Omental fat pad (tissue), 3 donors: ENCODE measurements at regions not wholly inside any gene's neighbourhood (a gene's known extent, or its start where the extent isn't known, plus 50 kb on each side); places are given as distances from the start of the nearest gene placed in this dataset.

ENCODE experiments used
- ATAC-seq: fragments of 150-250 bp; one replicate; pipeline ENCODE4 v1.9.1; 2016; ENCODE audit warnings: mild to moderate bottlenecking, moderate library complexity; ENCODE audit not compliant: low FRiP score
- DNase-seq: peaks from one replicate; pipeline ENCODE4 v3.0.0-alpha.2; 2019; ENCODE audit warnings: low spot score
- CTCF ChIP-seq, 3 donors: fragments of 450-650 bp; IDR thresholded peaks; one replicate each; pipeline ENCODE4 v1.5.1; 2016 to 2017; ENCODE audit warnings: antibody characterized with exemption in 3 of 3, mild to moderate bottlenecking in 3 of 3, moderate library complexity in 2 of 3

GRCh38 chr12:20126601-20127000, 241.7 kb upstream of the PDE3A start:
- no peak for ATAC-seq
- no peak for TF ChIP-seq CTCF (IDR thresholded peaks at IDR 0.05)
- DNase-seq: no peak

- no peak for ATAC-seq
- no peak for DNase-seq
- no peak for TF ChIP-seq CTCF (IDR thresholded peaks at IDR 0.05)
These were observed 240.9 kb upstream of the PDE3A start for GRCh38 chr12:20127413-20127812.

- no peak for DNase-seq
- TF ChIP-seq CTCF (IDR thresholded peaks at IDR 0.05): no peak
- ATAC-seq: no peak
These were observed 239.4 kb upstream of the PDE3A start for GRCh38 chr12:20128928-20129327.

GRCh38 chr12:20132818-20133217, 235.5 kb upstream of the PDE3A start:
- no peak for ATAC-seq
- DNase-seq: no peak
- TF ChIP-seq CTCF (IDR thresholded peaks at IDR 0.05): no peak

- no peak for TF ChIP-seq CTCF (IDR thresholded peaks at IDR 0.05)
- no peak for DNase-seq
- ATAC-seq: no peak
These were observed 233.7 kb upstream of the PDE3A start for GRCh38 chr12:20134652-20135051.

GRCh38 chr12:20140751-20141150, 227.6 kb upstream of the PDE3A start:
- DNase-seq (no peak), ATAC-seq (no peak)
- TF ChIP-seq CTCF (IDR thresholded peaks at IDR 0.05): no peak

- DNase-seq (no peak), ATAC-seq (no peak)
- no peak for TF ChIP-seq CTCF (IDR thresholded peaks at IDR 0.05)
These were observed 226.0 kb upstream of the PDE3A start for GRCh38 chr12:20142316-20142715.
